ENCODE measurements at regions not wholly inside any gene's neighbourhood (a gene's known extent, or its start where the extent isn't known, plus 50 kb on each side); places are given as distances from the start of the nearest gene placed in this dataset.

GRCh38 chr6:110033101-110033500, 55.0 kb downstream of the GPR6 start:
- TF ChIP-seq CTCF (IDR thresholded peaks at IDR 0.05; ENCODE audit: insufficient read depth, low read depth, low read length, missing control alignments): no peak
- DNase-seq (ENCODE audit: low read depth): no peak
- H3K4me3 ChIP-seq (ENCODE audit: low read depth, low read length): no peak overlapping the region

- no peak for DNase-seq (ENCODE audit: low read depth)
- TF ChIP-seq CTCF (IDR thresholded peaks at IDR 0.05; ENCODE audit: insufficient read depth, low read depth, low read length, missing control alignments): no peak
- H3K4me3 ChIP-seq (ENCODE audit: low read depth, low read length): no peak overlapping the region
These were observed 55.9 kb downstream of the GPR6 start for GRCh38 chr6:110033749-110034666.

GRCh38 chr6:110034667-110035036, 56.5 kb downstream of the GPR6 start:
- no peak overlapping the region for H3K4me3 ChIP-seq (ENCODE audit: low read depth, low read length)
- TF ChIP-seq CTCF (IDR thresholded peaks at IDR 0.05; ENCODE audit: insufficient read depth, low read depth, low read length, missing control alignments): no peak
- DNase-seq (ENCODE audit: low read depth): no peak

GRCh38 chr6:110035321-110035720, 57.2 kb downstream of the GPR6 start:
- H3K4me3 ChIP-seq (ENCODE audit: low read depth, low read length): no peak overlapping the region
- no peak for DNase-seq (ENCODE audit: low read depth)
- TF ChIP-seq CTCF (IDR thresholded peaks at IDR 0.05; ENCODE audit: insufficient read depth, low read depth, low read length, missing control alignments): no peak

- no peak for DNase-seq (ENCODE audit: low read depth)
- no peak overlapping the region for H3K4me3 ChIP-seq (ENCODE audit: low read depth, low read length)
- TF ChIP-seq CTCF (IDR thresholded peaks at IDR 0.05; ENCODE audit: insufficient read depth, low read depth, low read length, missing control alignments): no peak
These were observed 58.5 kb downstream of the GPR6 start for GRCh38 chr6:110036408-110037302.

GRCh38 chr6:110037726-110038295, 59.7 kb downstream of the GPR6 start:
- no peak for TF ChIP-seq CTCF (IDR thresholded peaks at IDR 0.05; ENCODE audit: insufficient read depth, low read depth, low read length, missing control alignments)
- no peak overlapping the region for H3K4me3 ChIP-seq (ENCODE audit: low read depth, low read length)
- DNase-seq (ENCODE audit: low read depth): no peak

Measured in GM12865 (cell line).